K562 (cell line): ENCODE measurements at regions not wholly inside any gene's neighbourhood (a gene's known extent, or its start where the extent isn't known, plus 50 kb on each side); places are given as distances from the start of the nearest gene placed in this dataset.

Experiments
- CHD7 ChIP-seq: fragments of 200-600 bp; sonication (generic); IDR thresholded peaks from one replicate; pipeline ENCODE4 v1.6.1; 2012; ENCODE audit warnings: mild to moderate bottlenecking, low read depth, low read length, inconsistent platforms
- ETV5 ChIP-seq: sonication (generic); formaldehyde crosslinking; IDR thresholded peaks from 2 replicates; pipeline ENCODE4 v1.4.0; 2020; ENCODE audit warnings: low read depth, mild to moderate bottlenecking, missing genetic modification reagents
- FOXM1 ChIP-seq, 2 experiments: fragments of 450-650 bp in 1 of 2; sonication (generic) in 1 of 2; formaldehyde crosslinking in 1 of 2; IDR thresholded peaks; 2 replicates each; pipeline versions ENCODE4 v1.6.1 to v1.9.0; 2017 to 2022; ENCODE audit warnings: low read depth in 2 of 2, mild to moderate bottlenecking in 2 of 2, missing genetic modification reagents in 1 of 2, moderate library complexity in 1 of 2
- GABPB1 ChIP-seq: sonication (generic); formaldehyde crosslinking; IDR thresholded peaks from 2 replicates; pipeline ENCODE4 v1.8.0; 2022; ENCODE audit warnings: mild to moderate bottlenecking, missing genetic modification reagents
- IFI16 ChIP-seq: fragments of 250-450 bp; sonication (Bioruptor Pico); IDR thresholded peaks from 2 replicates; pipeline ENCODE4 v2.1.2; 2022; ENCODE audit warnings: mild to moderate bottlenecking, inconsistent platforms
- LCOR ChIP-seq: sonication (generic); formaldehyde crosslinking; IDR thresholded peaks from 2 replicates; pipeline ENCODE4 v1.8.0; 2022; ENCODE audit warnings: mild to moderate bottlenecking, missing genetic modification reagents
- MAX ChIP-seq: sonication (generic); formaldehyde crosslinking; IDR thresholded peaks from 2 replicates; pipeline ENCODE4 v1.9.0; 2022; ENCODE audit warnings: mild to moderate bottlenecking, missing genetic modification reagents
- MTA2 ChIP-seq: fragments of 450-650 bp; IDR thresholded peaks from 2 replicates; pipeline ENCODE4 v1.6.1; 2016; ENCODE audit warnings: low read depth
- SMAD1 ChIP-seq: fragments of 150-350 bp; IDR thresholded peaks from 2 replicates; pipeline ENCODE4 v1.6.1; 2014; ENCODE audit warnings: low read length, low read depth; ENCODE audit not compliant: partially characterized antibody
- ZBTB17 ChIP-seq: fragments of 450-650 bp; formaldehyde crosslinking; IDR thresholded peaks from 2 replicates; pipeline ENCODE4 v1.4.0; 2020; ENCODE audit warnings: mild to moderate bottlenecking
- ZNF507 ChIP-seq: conservative IDR thresholded peaks from 2 replicates; pipeline ENCODE4 v1.6.1; 2017; ENCODE audit warnings: missing genetic modification characterization, missing compliant biosample characterization
- ZNF592 ChIP-seq: fragments of 450-650 bp; IDR thresholded peaks from 2 replicates; pipeline ENCODE4 v1.6.1; 2017; ENCODE audit warnings: antibody characterized with exemption, mild to moderate bottlenecking

GRCh38 chr6:15081447-15081846 lies 164.4 kb upstream of the JARID2 start (continued):
- TF ChIP-seq CHD7 = no peak
- no peak for TF ChIP-seq ZNF507 (tag)
- no peak for TF ChIP-seq MAX (CRISPR knock-in tag)
- no peak for TF ChIP-seq MTA2
- TF ChIP-seq ZBTB17 (CRISPR knock-in tag) = peak; percentile 25; the same call in 1 of the 2 replicates
- no peak for TF ChIP-seq SMAD1
- TF ChIP-seq IFI16 = 0 out of 2 replicates have a peak, but pooled peaks have one; percentile 2
- 0 out of 2 replicates have a peak, but pooled peaks have one; percentile 42 for TF ChIP-seq LCOR (CRISPR knock-in tag)
- 0 out of 2 replicates have a peak, but pooled peaks have one; percentile 39 for TF ChIP-seq ZNF592
- no peak for TF ChIP-seq GABPB1 (CRISPR knock-in tag)
- TF ChIP-seq ETV5 (CRISPR knock-in tag) = no peak
- 0 out of 2 replicates have a peak, but pooled peaks have one; percentile 11 for TF ChIP-seq FOXM1 (IDR thresholded peaks at IDR 0.05; ENCODE audit: low read depth)
- TF ChIP-seq FOXM1 (CRISPR knock-in tag; IDR thresholded peaks at IDR 0.05; ENCODE audit: low read depth) = no peak
